ENCODE measurements at regions not wholly inside any gene's neighbourhood (a gene's known extent, or its start where the extent isn't known, plus 50 kb on each side); places are given as distances from the start of the nearest gene placed in this dataset.

GRCh38 chr20:10906834-10907233 is 233.0 kb upstream of the JAG1 start:
- TF ChIP-seq RFX1 (IDR thresholded peaks at IDR 0.05) (no peak), NAIF1 (CRISPR knock-in tag; IDR thresholded peaks at IDR 0.05; ENCODE audit: borderline replicate concordance) (no peak), POLR2A (IDR thresholded peaks at IDR 0.05; ENCODE audit: insufficient read depth in 1 of 2, low read depth in 2 of 2, low read length in 2 of 2) (no peak), MYNN (CRISPR knock-in tag; IDR thresholded peaks at IDR 0.05; ENCODE audit: low read depth) (no peak), ASH2L (IDR thresholded peaks at IDR 0.05; ENCODE audit: insufficient read length, low read depth, low read length) (no peak), ZNF639 (CRISPR knock-in tag; conservative IDR thresholded peaks at IDR 0.05) (no peak), STAG1 (CRISPR knock-in tag; IDR thresholded peaks at IDR 0.05) (no peak), RBM39 (IDR thresholded peaks at IDR 0.05; ENCODE audit: low read depth, low read length, poor library complexity, severe bottlenecking) (no peak), RERE (CRISPR knock-in tag; IDR thresholded peaks at IDR 0.05; ENCODE audit: low read depth) (no peak)
- TF ChIP-seq, protein P1, sequence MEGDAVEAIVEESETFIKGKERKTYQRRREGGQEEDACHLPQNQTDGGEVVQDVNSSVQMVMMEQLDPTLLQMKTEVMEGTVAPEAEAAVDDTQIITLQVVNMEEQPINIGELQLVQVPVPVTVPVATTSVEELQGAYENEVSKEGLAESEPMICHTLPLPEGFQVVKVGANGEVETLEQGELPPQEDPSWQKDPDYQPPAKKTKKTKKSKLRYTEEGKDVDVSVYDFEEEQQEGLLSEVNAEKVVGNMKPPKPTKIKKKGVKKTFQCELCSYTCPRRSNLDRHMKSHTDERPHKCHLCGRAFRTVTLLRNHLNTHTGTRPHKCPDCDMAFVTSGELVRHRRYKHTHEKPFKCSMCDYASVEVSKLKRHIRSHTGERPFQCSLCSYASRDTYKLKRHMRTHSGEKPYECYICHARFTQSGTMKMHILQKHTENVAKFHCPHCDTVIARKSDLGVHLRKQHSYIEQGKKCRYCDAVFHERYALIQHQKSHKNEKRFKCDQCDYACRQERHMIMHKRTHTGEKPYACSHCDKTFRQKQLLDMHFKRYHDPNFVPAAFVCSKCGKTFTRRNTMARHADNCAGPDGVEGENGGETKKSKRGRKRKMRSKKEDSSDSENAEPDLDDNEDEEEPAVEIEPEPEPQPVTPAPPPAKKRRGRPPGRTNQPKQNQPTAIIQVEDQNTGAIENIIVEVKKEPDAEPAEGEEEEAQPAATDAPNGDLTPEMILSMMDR (CRISPR knock-in tag; IDR thresholded peaks at IDR 0.05): no peak
- TF ChIP-seq, protein P2, sequence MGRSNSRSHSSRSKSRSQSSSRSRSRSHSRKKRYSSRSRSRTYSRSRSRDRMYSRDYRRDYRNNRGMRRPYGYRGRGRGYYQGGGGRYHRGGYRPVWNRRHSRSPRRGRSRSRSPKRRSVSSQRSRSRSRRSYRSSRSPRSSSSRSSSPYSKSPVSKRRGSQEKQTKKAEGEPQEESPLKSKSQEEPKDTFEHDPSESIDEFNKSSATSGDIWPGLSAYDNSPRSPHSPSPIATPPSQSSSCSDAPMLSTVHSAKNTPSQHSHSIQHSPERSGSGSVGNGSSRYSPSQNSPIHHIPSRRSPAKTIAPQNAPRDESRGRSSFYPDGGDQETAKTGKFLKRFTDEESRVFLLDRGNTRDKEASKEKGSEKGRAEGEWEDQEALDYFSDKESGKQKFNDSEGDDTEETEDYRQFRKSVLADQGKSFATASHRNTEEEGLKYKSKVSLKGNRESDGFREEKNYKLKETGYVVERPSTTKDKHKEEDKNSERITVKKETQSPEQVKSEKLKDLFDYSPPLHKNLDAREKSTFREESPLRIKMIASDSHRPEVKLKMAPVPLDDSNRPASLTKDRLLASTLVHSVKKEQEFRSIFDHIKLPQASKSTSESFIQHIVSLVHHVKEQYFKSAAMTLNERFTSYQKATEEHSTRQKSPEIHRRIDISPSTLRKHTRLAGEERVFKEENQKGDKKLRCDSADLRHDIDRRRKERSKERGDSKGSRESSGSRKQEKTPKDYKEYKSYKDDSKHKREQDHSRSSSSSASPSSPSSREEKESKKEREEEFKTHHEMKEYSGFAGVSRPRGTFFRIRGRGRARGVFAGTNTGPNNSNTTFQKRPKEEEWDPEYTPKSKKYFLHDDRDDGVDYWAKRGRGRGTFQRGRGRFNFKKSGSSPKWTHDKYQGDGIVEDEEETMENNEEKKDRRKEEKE (IDR thresholded peaks at IDR 0.05): no peak
